RWPE2 (cell line): ENCODE measurements at regions not wholly inside any gene's neighbourhood (a gene's known extent, or its start where the extent isn't known, plus 50 kb on each side); places are given as distances from the start of the nearest gene placed in this dataset.

ENCODE experiments used
- ATAC-seq: fragments of 200-7000 bp; cut with Tn5 transposase; 3 replicates; pipeline ENCODE4 v1.9.1; 2021; ENCODE audit warnings: low read depth
- DNase-seq: peaks from one replicate; pipeline ENCODE4 v3.0.0-alpha.2; 2020; ENCODE audit warnings: low spot score
- H3K27ac ChIP-seq: fragments of 450-650 bp; 2 replicates; pipeline ENCODE4 v1.5.1; 2017; ENCODE audit warnings: mild to moderate bottlenecking; ENCODE audit not compliant: poor library complexity, severe bottlenecking
- H3K27me3 ChIP-seq: fragments of 250-450 bp; sonication (Bioruptor Pico); 2 replicates; pipeline ENCODE4 v1.5.1; 2021; ENCODE audit warnings: mild to moderate bottlenecking, moderate library complexity; ENCODE audit not compliant: insufficient read depth, poor library complexity, severe bottlenecking
- H3K36me3 ChIP-seq: fragments of 250-450 bp; sonication (Bioruptor Pico); 2 replicates; pipeline ENCODE4 v1.5.1; 2020; ENCODE audit warnings: low read depth, mild to moderate bottlenecking, moderate library complexity
- H3K4me1 ChIP-seq: fragments of 250-450 bp; sonication (Bioruptor Pico); 2 replicates; pipeline ENCODE4 v1.5.1; 2021; ENCODE audit warnings: mild to moderate bottlenecking, moderate library complexity; ENCODE audit not compliant: insufficient read depth, poor library complexity, severe bottlenecking
- H3K4me3 ChIP-seq: fragments of 250-450 bp; sonication (Bioruptor Pico); 2 replicates; pipeline ENCODE4 v1.5.1; 2021; ENCODE audit warnings: mild to moderate bottlenecking, moderate library complexity; ENCODE audit not compliant: severe bottlenecking
- H3K9me3 ChIP-seq: fragments of 250-450 bp; sonication (Bioruptor Pico); 2 replicates; pipeline ENCODE4 v1.5.1; 2021; ENCODE audit warnings: mild to moderate bottlenecking, moderate library complexity; ENCODE audit not compliant: severe bottlenecking
- CTCF ChIP-seq: fragments of 450-650 bp; IDR thresholded peaks from one replicate; pipeline ENCODE4 v1.5.1; 2017; ENCODE audit warnings: mild to moderate bottlenecking, moderate library complexity; ENCODE audit not compliant: poor library complexity, severe bottlenecking

GRCh38 chr22:22979954-22980353 lies 90.4 kb upstream of the GNAZ start:
- DNase-seq (no peak), ATAC-seq (no peak)
- TF ChIP-seq CTCF: no peak
- Histone ChIP-seq H3K9me3 (peaks cover 26% of the 10 kb centered on the region), H3K36me3 (no peaks in the 10 kb centered on the region), H3K27me3 (no peaks in the 10 kb centered on the region), H3K4me1 (no peaks in the 10 kb centered on the region), H3K27ac (no peak overlapping the region), H3K4me3 (no peak overlapping the region)

- ATAC-seq (no peak), DNase-seq (no peak)
- H3K4me3 ChIP-seq: no peak overlapping the region
- no peak for TF ChIP-seq CTCF
- no peaks in the 10 kb centered on the region for H3K27me3 ChIP-seq
- H3K36me3 ChIP-seq: no peaks in the 10 kb centered on the region
- no peak overlapping the region for H3K27ac ChIP-seq
- peaks cover 27% of the 10 kb centered on the region for H3K9me3 ChIP-seq
- no peaks in the 10 kb centered on the region for H3K4me1 ChIP-seq
These were observed 88.4 kb upstream of the GNAZ start for GRCh38 chr22:22981670-22982571.

- Histone ChIP-seq H3K4me1 (no peaks in the 10 kb centered on the region), H3K27me3 (no peaks in the 10 kb centered on the region), H3K4me3 (no peak overlapping the region), H3K9me3 (peaks cover 32% of the 10 kb centered on the region), H3K36me3 (no peaks in the 10 kb centered on the region), H3K27ac (no peak overlapping the region)
- no peak for TF ChIP-seq CTCF
- DNase-seq (no peak), ATAC-seq (no peak)
These were observed 87.7 kb upstream of the GNAZ start for GRCh38 chr22:22982616-22983015.

- no peak for ATAC-seq
- Histone ChIP-seq H3K4me3 (no peak overlapping the region), H3K27me3 (no peaks in the 10 kb centered on the region), H3K4me1 (no peaks in the 10 kb centered on the region), H3K27ac (no peak overlapping the region), H3K9me3 (peaks cover 34% of the 10 kb centered on the region), H3K36me3 (no peaks in the 10 kb centered on the region)
- no peak for TF ChIP-seq CTCF
- DNase-seq: no peak
These were observed 87.2 kb upstream of the GNAZ start for GRCh38 chr22:22983123-22983522.

GRCh38 chr22:22983816-22984215 lies 86.5 kb upstream of the GNAZ start:
- no peak for TF ChIP-seq CTCF
- no peak for DNase-seq
- H3K36me3 ChIP-seq: no peaks in the 10 kb centered on the region
- no peaks in the 10 kb centered on the region for H3K27me3 ChIP-seq
- H3K27ac ChIP-seq: no peak overlapping the region
- H3K4me1 ChIP-seq: no peaks in the 10 kb centered on the region
- no peak overlapping the region for H3K4me3 ChIP-seq
- peaks cover 32% of the 10 kb centered on the region for H3K9me3 ChIP-seq
- no peak for ATAC-seq
